Endothelial cell of umbilical vein (primary cell): ENCODE measurements at regions not wholly inside any gene's neighbourhood (a gene's known extent, or its start where the extent isn't known, plus 50 kb on each side); places are given as distances from the start of the nearest gene placed in this dataset.
A peak's percentile ranks its signal among the peaks of the same experiment; 100 is the strongest.

Source experiments
- BruUV-seq: library from RNA; stranded (reverse); fragments of 400-500 nt; replicated peaks from 2 replicates; lab custom pipeline; 2021; lab: Mats Ljungman, UMichigan
- CTCF ChIA-PET: fragments of 300-600, 350-600 bp; sonication (Branson Sonifier 250); formaldehyde crosslinking; loops from one replicate; lab custom pipeline; 2021; ENCODE audit warnings: antibody characterized with exemption, inconsistent platforms; lab: Charles Lee
- POLR2A ChIA-PET: fragments of 300-600, 350-600 bp; sonication (Branson Sonifier 250); formaldehyde crosslinking; loops from one replicate; lab custom pipeline; 2021; ENCODE audit warnings: antibody characterized with exemption, inconsistent platforms; lab: Charles Lee
- DNase-seq: peaks from one replicate; pipeline ENCODE4 v3.0.0-alpha.2; 2011; ENCODE audit warnings: low read depth, low spot score
- FAIRE-seq: peaks from 2 replicates; lab custom pipeline; 2011; peaks lifted over from hg19 to GRCh38; lab: Jason Lieb, UNC
- H2AFZ ChIP-seq: 2 replicates; pipeline ENCODE4 v1.6.0; 2012; ENCODE audit warnings: low read depth, low read length, control low read depth, inconsistent platforms
- H3K27ac ChIP-seq: 2 replicates; pipeline ENCODE4 v1.5.1; 2011; ENCODE audit warnings: low read depth, mild to moderate bottlenecking, control low read depth, low read length, moderate library complexity; ENCODE audit not compliant: insufficient read depth
- H3K27me3 ChIP-seq, 2 experiments: 2 replicates each; pipeline versions ENCODE4 v1.6.0 to v1.6.1; 2011; ENCODE audit warnings: low read length in 2 of 2, mixed read lengths in 1 of 2; ENCODE audit not compliant: control insufficient read depth in 2 of 2, insufficient read depth in 2 of 2
- H3K36me3 ChIP-seq, 2 experiments: 2 replicates in 1 of 2; 3 replicates in 1 of 2; pipeline ENCODE4 v1.5.1; 2011; ENCODE audit warnings: low read length in 2 of 2, mild to moderate bottlenecking in 1 of 2, moderate library complexity in 1 of 2; ENCODE audit not compliant: control insufficient read depth in 2 of 2, insufficient read depth in 2 of 2; ENCODE audit errors: extremely low read depth in 1 of 2
- H3K4me1 ChIP-seq: 3 replicates; pipeline ENCODE4 v1.5.1; 2011; ENCODE audit warnings: mild to moderate bottlenecking, low read length; ENCODE audit not compliant: control insufficient read depth, insufficient read depth; ENCODE audit errors: extremely low read depth
- H3K4me2 ChIP-seq: 2 replicates; pipeline ENCODE4 v1.6.1; 2011; ENCODE audit warnings: low read length, control low read depth, mixed read lengths; ENCODE audit not compliant: insufficient read depth
- H3K4me3 ChIP-seq, 3 experiments: fragments of 200-600 bp in 1 of 3; sonication (generic), shearing (Covaris generic) in 1 of 3; replicated peaks in 1 of 3; 2 replicates each; pipeline ENCODE4 v1.5.1; 2011 to 2016; ENCODE audit warnings: control low read depth in 3 of 3, low read length in 3 of 3, mild to moderate bottlenecking in 2 of 3, inconsistent platforms in 1 of 3, low read depth in 1 of 3, moderate library complexity in 1 of 3; ENCODE audit not compliant: insufficient read depth in 1 of 3
- H3K79me2 ChIP-seq: 2 replicates; pipeline ENCODE4 v1.6.0; 2012; ENCODE audit warnings: low read length, inconsistent platforms; ENCODE audit not compliant: control insufficient read depth, insufficient read depth
- H3K9ac ChIP-seq: replicated peaks from 2 replicates; pipeline ENCODE3; 2011; ENCODE audit warnings: low read length, control low read depth; ENCODE audit not compliant: insufficient read depth; ENCODE audit errors: extremely low read depth
- H3K9me1 ChIP-seq: replicated peaks from 3 replicates; pipeline ENCODE4 v1.6.0; 2011; ENCODE audit warnings: mild to moderate bottlenecking, low read length; ENCODE audit not compliant: control insufficient read depth, insufficient read depth; ENCODE audit errors: extremely low read depth
- H3K9me3 ChIP-seq: replicated peaks from 2 replicates; pipeline ENCODE4 v1.5.1; 2012; ENCODE audit warnings: low read length, inconsistent platforms; ENCODE audit not compliant: control insufficient read depth, insufficient read depth
- H4K20me1 ChIP-seq: replicated peaks from 2 replicates; pipeline ENCODE3; 2011; ENCODE audit warnings: mild to moderate bottlenecking, low read length; ENCODE audit not compliant: control insufficient read depth, insufficient read depth; ENCODE audit errors: extremely low read depth
- CTCF ChIP-seq, 2 donors: IDR thresholded peaks; 1 replicate in 1 of 2; 2 replicates in 1 of 2; pipeline ENCODE4 v1.5.1; 2011; ENCODE audit warnings: low read length in 2 of 2, mild to moderate bottlenecking in 2 of 2, moderate library complexity in 2 of 2, control low read depth in 1 of 2, inconsistent platforms in 1 of 2, low read depth in 1 of 2; ENCODE audit not compliant: insufficient read depth in 1 of 2; ENCODE audit errors: extremely low read depth in 1 of 2
- EZH2 ChIP-seq: IDR thresholded peaks from 2 replicates; pipeline ENCODE4 v1.6.1; 2012; ENCODE audit warnings: borderline replicate concordance, low read depth, mild to moderate bottlenecking, moderate library complexity, low read length, inconsistent platforms; ENCODE audit not compliant: severe bottlenecking
- FOS ChIP-seq: IDR thresholded peaks from 2 replicates; pipeline ENCODE4 v1.6.1; 2011; ENCODE audit warnings: mild to moderate bottlenecking, low read length, moderate library complexity, borderline replicate concordance; ENCODE audit not compliant: insufficient read depth
- GATA2 ChIP-seq: IDR thresholded peaks from 2 replicates; pipeline ENCODE4 v1.7.0; 2011; ENCODE audit warnings: low read depth, mild to moderate bottlenecking, moderate library complexity, mixed read lengths, low read length; ENCODE audit not compliant: insufficient read length, insufficient read depth
- JUN ChIP-seq: IDR thresholded peaks from 2 replicates; pipeline ENCODE4 v1.6.1; 2011; ENCODE audit warnings: borderline replicate concordance, low read depth; ENCODE audit not compliant: insufficient read length, insufficient read depth
- MYC ChIP-seq: IDR thresholded peaks from one replicate; pipeline ENCODE4 v1.6.1; 2011; ENCODE audit warnings: mild to moderate bottlenecking, low read depth, low read length
- POLR2A ChIP-seq: IDR thresholded peaks from 2 replicates; pipeline ENCODE4 v1.6.1; 2012; ENCODE audit warnings: low read depth, mild to moderate bottlenecking, control low read depth, low read length
- POLR2AphosphoS5 ChIP-seq: IDR thresholded peaks from 2 replicates; pipeline ENCODE4 v1.6.1; 2012; ENCODE audit warnings: low read depth, mild to moderate bottlenecking, control low read depth, low read length, moderate library complexity; ENCODE audit not compliant: insufficient read depth
- dilution Hi-C: fragments of 300-500 bp; cut with MboI; formaldehyde crosslinking; loops from one replicate; pipeline ENCODE4 v1.15.0; 2019; ENCODE audit warnings: low sequenced_read_pairs; ENCODE audit not compliant: extremely low pct_ligation_motif_present
- intact Hi-C: fragments of 100-400 bp; cut with micrococcal nuclease; formaldehyde crosslinking; loops from one replicate; pipeline ENCODE4 v1.10.0; 2022
- TF ChIP-seq, protein P1 (sequence below): IDR thresholded peaks from 2 replicates; pipeline ENCODE4 v1.6.1; 2011; ENCODE audit not compliant: insufficient read depth, insufficient read length

DNA sequence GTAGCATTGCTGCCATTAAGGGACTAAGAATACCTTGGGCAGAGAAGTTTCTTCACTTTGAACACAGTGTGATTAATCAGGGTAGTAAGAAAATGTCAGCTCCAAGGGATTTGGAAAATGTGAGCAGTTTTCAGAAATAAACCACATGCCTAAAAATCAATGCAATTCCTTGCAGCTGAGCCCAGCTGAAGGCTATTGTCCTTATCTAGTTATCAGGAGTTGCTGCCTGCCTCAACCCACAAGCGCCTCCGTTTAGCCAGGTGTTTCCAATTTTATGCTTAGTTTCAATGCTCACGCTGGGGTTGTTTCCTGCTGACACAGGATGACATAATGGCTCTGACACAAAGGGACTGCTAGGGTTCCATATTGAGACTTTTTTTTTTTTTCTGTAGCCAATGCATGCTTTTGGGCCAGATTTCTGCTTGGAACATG is 132.3 kb upstream of the ANK3 start:
- H3K9me3 ChIP-seq: no peaks in the 10 kb centered on the region
- intact Hi-C loops (no loop called here), dilution Hi-C loops (no loop called here)
- BruUV-seq: no TSS peak
- peaks cover 0 to 4% of the 10 kb centered on the region in 2 experiments for H3K27me3 ChIP-seq
- ChIA-PET POLR2A (no interaction called here), CTCF (no interaction called here)
- no peak overlapping the region for H2AFZ ChIP-seq
- H3K4me3 ChIP-seq: no peak overlapping the region
- peak; percentile 6 for TF ChIP-seq JUN
- no peak for TF ChIP-seq POLR2AphosphoS5
- no peak for TF ChIP-seq MYC
- TF ChIP-seq, protein P1, sequence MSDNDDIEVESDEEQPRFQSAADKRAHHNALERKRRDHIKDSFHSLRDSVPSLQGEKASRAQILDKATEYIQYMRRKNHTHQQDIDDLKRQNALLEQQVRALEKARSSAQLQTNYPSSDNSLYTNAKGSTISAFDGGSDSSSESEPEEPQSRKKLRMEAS: no peak
- peak; percentile 29 for TF ChIP-seq GATA2
- no peak for TF ChIP-seq CTCF (IDR thresholded peaks at IDR 0.05; ENCODE audit: extremely low read depth in 1 of 2, insufficient read depth in 1 of 2, low read depth in 1 of 2, low read length in 2 of 2)
- TF ChIP-seq FOS: no peak
- no peak for TF ChIP-seq EZH2
- TF ChIP-seq POLR2A: no peak
- FAIRE-seq (no peak), DNase-seq (peak; percentile 11)
- no peaks in the 10 kb centered on the region for H4K20me1 ChIP-seq
- no peaks in the 10 kb centered on the region for H3K79me2 ChIP-seq
- no peaks in the 10 kb centered on the region for H3K4me1 ChIP-seq
- no peak overlapping the region for H3K4me2 ChIP-seq
- H3K27ac ChIP-seq: no peak overlapping the region
- no peaks in the 10 kb centered on the region for H3K36me3 ChIP-seq
- H3K9me1 ChIP-seq: no peaks in the 10 kb centered on the region
- H3K9ac ChIP-seq: no peak overlapping the region
